HEK293 (cell line): ENCODE measurements at regions not wholly inside any gene's neighbourhood (a gene's known extent, or its start where the extent isn't known, plus 50 kb on each side); places are given as distances from the start of the nearest gene placed in this dataset.

Source experiments
- CTCF ChIA-PET: fragments of 350-600 bp; formaldehyde crosslinking; extraction: SDS; loops from one replicate; lab custom pipeline; 2021; ENCODE audit warnings: antibody characterized with exemption; lab: Yijun Ruan, JAX
- POLR2A ChIA-PET: fragments of 300-600 bp; formaldehyde crosslinking; extraction: SDS; loops from one replicate; lab custom pipeline; 2020; ENCODE audit warnings: antibody characterized with exemption, inconsistent platforms; lab: Yijun Ruan, JAX
- H3K27ac ChIP-seq: fragments of 200-500 bp; sonication (Bioruptor generic); 2 replicates; pipeline ENCODE4 v1.5.1; 2014; ENCODE audit warnings: low read depth, low read length, control low read depth, inconsistent platforms; ENCODE audit errors: extremely low read depth
- H3K36me3 ChIP-seq, 2 experiments: fragments of 200-500 bp in 1 of 2; sonication (Bioruptor generic) in 1 of 2; 1 replicate in 1 of 2; 2 replicates in 1 of 2; pipeline ENCODE4 v1.5.1; 2014 to 2017; ENCODE audit warnings: inconsistent platforms in 2 of 2, low read length in 2 of 2; ENCODE audit not compliant: control insufficient read depth in 2 of 2, insufficient read depth in 1 of 2
- H3K4me1 ChIP-seq: fragments of 200-500 bp; sonication (Bioruptor generic); 2 replicates; pipeline ENCODE4 v1.5.1; 2014; ENCODE audit warnings: mild to moderate bottlenecking, low read length, inconsistent platforms; ENCODE audit not compliant: control insufficient read depth, insufficient read depth
- H3K4me3 ChIP-seq: 2 replicates; pipeline ENCODE4 v1.5.1; 2011; ENCODE audit warnings: low read depth, mild to moderate bottlenecking, control low read depth, low read length, moderate library complexity
- H3K9me3 ChIP-seq: fragments of 200-500 bp; sonication (Bioruptor generic); 2 replicates; pipeline ENCODE4 v1.5.1; 2014; ENCODE audit warnings: low read depth, low read length, inconsistent platforms; ENCODE audit not compliant: control insufficient read depth, insufficient read depth
- KLF10 ChIP-seq: fragments of 450-650 bp; IDR thresholded peaks from 2 replicates; pipeline ENCODE4 v1.5.1; 2018; ENCODE audit warnings: missing biosample characterization, mild to moderate bottlenecking, missing genetic modification characterization
- KLF7 ChIP-seq: fragments of 450-650 bp; formaldehyde crosslinking; IDR thresholded peaks from 2 replicates; pipeline ENCODE4 v1.5.1; 2016; ENCODE audit warnings: missing biosample characterization, missing genetic modification characterization, borderline replicate concordance
- MZF1 ChIP-seq: fragments of 450-650 bp; formaldehyde crosslinking; IDR thresholded peaks from 2 replicates; pipeline ENCODE4 v1.5.1; 2017; ENCODE audit warnings: missing biosample characterization, missing genetic modification characterization, borderline replicate concordance
- PATZ1 ChIP-seq: fragments of 450-650 bp; formaldehyde crosslinking; IDR thresholded peaks from 2 replicates; pipeline ENCODE4 v1.5.1; 2016; ENCODE audit warnings: missing biosample characterization, missing genetic modification characterization
- SP2 ChIP-seq: fragments of 450-650 bp; formaldehyde crosslinking; IDR thresholded peaks from 2 replicates; pipeline ENCODE4 v1.5.1; 2016; ENCODE audit warnings: missing biosample characterization, missing genetic modification characterization
- TRIM28 ChIP-seq: IDR thresholded peaks from 2 replicates; pipeline ENCODE4 v1.6.1; 2011; ENCODE audit warnings: low read length, control low read depth, borderline replicate concordance
- ZBTB1 ChIP-seq: fragments of 450-650 bp; formaldehyde crosslinking; IDR thresholded peaks from 2 replicates; pipeline ENCODE4 v1.5.1; 2016; ENCODE audit warnings: missing biosample characterization, missing genetic modification characterization
- ZEB2 ChIP-seq: fragments of 450-650 bp; formaldehyde crosslinking; IDR thresholded peaks from 2 replicates; pipeline ENCODE4 v1.5.1; 2016; ENCODE audit warnings: missing biosample characterization, missing genetic modification characterization
- ZFHX2 ChIP-seq: fragments of 450-650 bp; formaldehyde crosslinking; conservative IDR thresholded peaks from 2 replicates; pipeline ENCODE4 v1.5.1; 2016; ENCODE audit warnings: missing biosample characterization, missing genetic modification characterization
- ZNF133 ChIP-seq: fragments of 450-650 bp; formaldehyde crosslinking; IDR thresholded peaks from 2 replicates; pipeline ENCODE4 v1.5.1; 2016; ENCODE audit warnings: missing biosample characterization, missing genetic modification characterization
- ZNF16 ChIP-seq: fragments of 450-650 bp; formaldehyde crosslinking; IDR thresholded peaks from 2 replicates; pipeline ENCODE4 v1.5.1; 2016; ENCODE audit warnings: low read depth, missing biosample characterization, missing genetic modification characterization
- ZNF211 ChIP-seq: fragments of 450-650 bp; formaldehyde crosslinking; IDR thresholded peaks from 2 replicates; pipeline ENCODE4 v1.5.1; 2016; ENCODE audit warnings: low read depth, missing biosample characterization, missing genetic modification characterization
- ZNF24 ChIP-seq: fragments of 450-650 bp; formaldehyde crosslinking; IDR thresholded peaks from 2 replicates; pipeline ENCODE4 v1.5.1; 2016; ENCODE audit warnings: missing biosample characterization, missing genetic modification characterization
- ZNF292 ChIP-seq: fragments of 450-650 bp; formaldehyde crosslinking; IDR thresholded peaks from 2 replicates; pipeline ENCODE4 v1.5.1; 2016; ENCODE audit warnings: low read depth, missing biosample characterization, missing genetic modification characterization, borderline replicate concordance
- ZNF302 ChIP-seq: fragments of 450-650 bp; formaldehyde crosslinking; IDR thresholded peaks from 2 replicates; pipeline ENCODE4 v1.5.1; 2016; ENCODE audit warnings: missing biosample characterization, missing genetic modification characterization, low read depth
- ZNF311 ChIP-seq: fragments of 450-650 bp; formaldehyde crosslinking; IDR thresholded peaks from 2 replicates; pipeline ENCODE4 v1.5.1; 2017; ENCODE audit warnings: missing biosample characterization, missing genetic modification characterization, borderline replicate concordance
- ZNF473 ChIP-seq: fragments of 450-650 bp; formaldehyde crosslinking; IDR thresholded peaks from 2 replicates; pipeline ENCODE4 v1.5.1; 2017; ENCODE audit warnings: missing biosample characterization, missing genetic modification characterization
- ZNF558 ChIP-seq: fragments of 450-650 bp; formaldehyde crosslinking; IDR thresholded peaks from 2 replicates; pipeline ENCODE4 v1.5.1; 2016; ENCODE audit warnings: missing biosample characterization, missing genetic modification characterization
- ZNF585B ChIP-seq: fragments of 450-650 bp; formaldehyde crosslinking; IDR thresholded peaks from 2 replicates; pipeline ENCODE4 v1.5.1; 2016; ENCODE audit warnings: missing biosample characterization, missing genetic modification characterization
- ZNF792 ChIP-seq: fragments of 450-650 bp; formaldehyde crosslinking; IDR thresholded peaks from 2 replicates; pipeline ENCODE4 v1.5.1; 2016; ENCODE audit warnings: missing biosample characterization, missing genetic modification characterization
- TF ChIP-seq, protein P1 (sequence below): fragments of 450-650 bp; formaldehyde crosslinking; IDR thresholded peaks from 2 replicates; pipeline ENCODE4 v1.5.1; 2016; ENCODE audit warnings: missing biosample characterization, missing genetic modification characterization, low read depth

DNA sequence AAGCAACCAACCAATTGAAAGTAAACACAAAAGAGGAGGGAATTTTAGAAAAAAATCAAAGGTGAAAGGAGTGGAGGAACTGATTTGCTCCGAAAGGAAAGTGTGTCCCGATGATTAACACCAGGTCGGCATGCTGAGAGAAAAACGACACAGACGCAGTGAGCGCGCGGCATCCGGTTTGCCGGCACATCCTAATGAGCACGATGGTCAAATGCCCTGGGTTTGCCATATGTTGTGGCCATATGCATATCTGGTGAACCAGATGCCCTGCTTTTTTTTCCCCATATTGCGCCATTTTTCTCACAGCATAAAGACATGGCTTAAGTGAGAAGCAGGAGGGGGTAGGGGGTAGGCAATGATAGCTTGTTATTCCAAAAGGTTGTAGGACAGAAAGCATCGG lies 626.7 kb downstream of the BCL11A start:
- CTCF ChIA-PET: no interaction called here
- Histone ChIP-seq H3K9me3 (no peaks in the 10 kb centered on the region), H3K4me1 (no peaks in the 10 kb centered on the region), H3K4me3 (no peak overlapping the region)
- POLR2A ChIA-PET: no interaction called here
- no peak for TF ChIP-seq ZNF473 (tag by site-specific recombination)
- TF ChIP-seq ZNF211 (tag by site-specific recombination): no peak
- TF ChIP-seq ZFHX2 (tag by site-specific recombination): no peak
- no peak for TF ChIP-seq ZNF302 (tag by site-specific recombination)
- no peak for TF ChIP-seq ZNF24 (tag by site-specific recombination)
- no peak for TF ChIP-seq ZEB2 (tag by site-specific recombination)
- no peak for TF ChIP-seq ZNF585B (tag by site-specific recombination)
- no peak for TF ChIP-seq ZNF292 (tag by site-specific recombination)
- TF ChIP-seq ZNF558 (tag by site-specific recombination): no peak
- TF ChIP-seq, all 188 proteins: peak for 0
- Histone ChIP-seq H3K36me3 (no peaks in the 10 kb centered on the region), H3K27ac (no peak overlapping the region)

GRCh38 chr2:59925321-59925720 lies 628.1 kb downstream of the BCL11A start:
- no peak for TF ChIP-seq ZNF133 (tag by site-specific recombination)
- TF ChIP-seq KLF10: no peak
- TF ChIP-seq ZBTB1 (tag by site-specific recombination): no peak
- no peak for TF ChIP-seq PATZ1 (tag by site-specific recombination)
- TF ChIP-seq SP2: no peak
- TF ChIP-seq TRIM28: no peak
- no peak for TF ChIP-seq KLF7 (tag by site-specific recombination)
- TF ChIP-seq ZFHX2 (tag by site-specific recombination): no peak
- no peak for TF ChIP-seq ZNF16
- no peak for TF ChIP-seq ZNF311 (tag by site-specific recombination)
- Histone ChIP-seq H3K9me3 (no peaks in the 10 kb centered on the region), H3K4me3 (no peak overlapping the region), H3K27ac (no peak overlapping the region), H3K4me1 (no peaks in the 10 kb centered on the region), H3K36me3 (no peaks in the 10 kb centered on the region)
- POLR2A ChIA-PET: no interaction called here
- CTCF ChIA-PET: interaction anchor here (0.5 to 0.6 kb wide), 2 partner anchors 539 to 1211 kb away, joined by 4 read pairs; no protein-coding TSS in a partner anchor

DNA sequence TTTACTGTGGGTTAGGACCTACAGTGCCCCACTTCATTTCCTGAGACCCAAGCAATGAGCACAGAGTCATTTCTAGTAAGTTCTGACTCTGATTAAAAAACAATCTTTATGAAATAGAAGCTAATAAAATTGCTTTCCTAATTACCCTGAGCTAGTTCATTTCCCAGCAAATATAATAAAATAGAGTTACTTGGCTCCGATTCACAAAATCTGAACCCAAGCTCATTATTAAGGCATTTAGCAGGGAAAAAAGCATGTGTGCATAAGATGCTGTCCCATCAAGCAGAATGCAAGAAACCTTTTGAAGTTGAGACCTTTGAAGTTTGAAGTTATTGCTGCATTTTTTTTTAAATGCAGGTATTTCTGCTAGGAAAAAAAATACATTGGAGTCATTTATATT lies 629.1 kb downstream of the BCL11A start:
- CTCF ChIA-PET: no interaction called here
- Histone ChIP-seq H3K4me1 (no peaks in the 10 kb centered on the region), H3K9me3 (no peaks in the 10 kb centered on the region), H3K27ac (no peak overlapping the region), H3K36me3 (no peaks in the 10 kb centered on the region), H3K4me3 (no peak overlapping the region)
- POLR2A ChIA-PET: no interaction called here
- no peak for TF ChIP-seq MZF1 (tag by site-specific recombination)
- TF ChIP-seq ZNF211 (tag by site-specific recombination): no peak

- no peaks in the 10 kb centered on the region for H3K4me1 ChIP-seq
- H3K4me3 ChIP-seq: no peak overlapping the region
- no peak for TF ChIP-seq ZNF792 (tag by site-specific recombination)
- TF ChIP-seq, protein P1, sequence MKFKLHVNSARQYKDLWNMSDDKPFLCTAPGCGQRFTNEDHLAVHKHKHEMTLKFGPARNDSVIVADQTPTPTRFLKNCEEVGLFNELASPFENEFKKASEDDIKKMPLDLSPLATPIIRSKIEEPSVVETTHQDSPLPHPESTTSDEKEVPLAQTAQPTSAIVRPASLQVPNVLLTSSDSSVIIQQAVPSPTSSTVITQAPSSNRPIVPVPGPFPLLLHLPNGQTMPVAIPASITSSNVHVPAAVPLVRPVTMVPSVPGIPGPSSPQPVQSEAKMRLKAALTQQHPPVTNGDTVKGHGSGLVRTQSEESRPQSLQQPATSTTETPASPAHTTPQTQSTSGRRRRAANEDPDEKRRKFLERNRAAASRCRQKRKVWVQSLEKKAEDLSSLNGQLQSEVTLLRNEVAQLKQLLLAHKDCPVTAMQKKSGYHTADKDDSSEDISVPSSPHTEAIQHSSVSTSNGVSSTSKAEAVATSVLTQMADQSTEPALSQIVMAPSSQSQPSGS (tag by site-specific recombination): 0 out of 2 replicates have a peak, but pooled peaks have one; percentile 13
- TF ChIP-seq, all 188 proteins: peak for 1
- Histone ChIP-seq H3K36me3 (no peaks in the 10 kb centered on the region), H3K27ac (no peak overlapping the region), H3K9me3 (no peaks in the 10 kb centered on the region)
- ChIA-PET POLR2A (no interaction called here), CTCF (interaction anchor here (1.4 kb wide), 1 partner anchor 10 kb away, joined by 3 read pairs; no protein-coding TSS in a partner anchor)
Observed at GRCh38 chr2:59922450-59922849, 631.0 kb downstream of the BCL11A start.
